Endothelial cell of umbilical vein (primary cell): ENCODE measurements at regions not wholly inside any gene's neighbourhood (a gene's known extent, or its start where the extent isn't known, plus 50 kb on each side); places are given as distances from the start of the nearest gene placed in this dataset.

ENCODE experiments used
- CTCF ChIP-seq, 2 donors: IDR thresholded peaks; 1 replicate in 1 of 2; 2 replicates in 1 of 2; pipeline ENCODE4 v1.5.1; 2011; ENCODE audit warnings: low read length in 2 of 2, mild to moderate bottlenecking in 2 of 2, moderate library complexity in 2 of 2, control low read depth in 1 of 2, inconsistent platforms in 1 of 2, low read depth in 1 of 2; ENCODE audit not compliant: insufficient read depth in 1 of 2; ENCODE audit errors: extremely low read depth in 1 of 2
- MAX ChIP-seq: IDR thresholded peaks from 2 replicates; pipeline ENCODE4 v1.6.1; 2011; ENCODE audit not compliant: insufficient read depth, insufficient read length
- MYC ChIP-seq: IDR thresholded peaks from one replicate; pipeline ENCODE4 v1.6.1; 2011; ENCODE audit warnings: mild to moderate bottlenecking, low read depth, low read length
- POLR2A ChIP-seq: IDR thresholded peaks from 2 replicates; pipeline ENCODE4 v1.6.1; 2012; ENCODE audit warnings: low read depth, mild to moderate bottlenecking, control low read depth, low read length
- POLR2AphosphoS5 ChIP-seq: IDR thresholded peaks from 2 replicates; pipeline ENCODE4 v1.6.1; 2012; ENCODE audit warnings: low read depth, mild to moderate bottlenecking, control low read depth, low read length, moderate library complexity; ENCODE audit not compliant: insufficient read depth

GRCh38 chr7:106384373-106384772 lies 99.6 kb upstream of the NAMPT start:
- TF ChIP-seq POLR2A (no peak), POLR2AphosphoS5 (no peak), CTCF (IDR thresholded peaks at IDR 0.05; ENCODE audit: extremely low read depth in 1 of 2, insufficient read depth in 1 of 2, low read depth in 1 of 2, low read length in 2 of 2) (no peak), MYC (no peak), MAX (no peak)
